GM19467 (cell line): ENCODE measurements at regions not wholly inside any gene's neighbourhood (a gene's known extent, or its start where the extent isn't known, plus 50 kb on each side); places are given as distances from the start of the nearest gene placed in this dataset.

Source experiments
- ATAC-seq: cut with Tn5 transposase; IDR thresholded peaks from one replicate; pipeline ENCODE4 v1.9.1; 2021; ENCODE audit warnings: mild to moderate bottlenecking, moderate library complexity; ENCODE audit not compliant: unreplicated experiment

DNA sequence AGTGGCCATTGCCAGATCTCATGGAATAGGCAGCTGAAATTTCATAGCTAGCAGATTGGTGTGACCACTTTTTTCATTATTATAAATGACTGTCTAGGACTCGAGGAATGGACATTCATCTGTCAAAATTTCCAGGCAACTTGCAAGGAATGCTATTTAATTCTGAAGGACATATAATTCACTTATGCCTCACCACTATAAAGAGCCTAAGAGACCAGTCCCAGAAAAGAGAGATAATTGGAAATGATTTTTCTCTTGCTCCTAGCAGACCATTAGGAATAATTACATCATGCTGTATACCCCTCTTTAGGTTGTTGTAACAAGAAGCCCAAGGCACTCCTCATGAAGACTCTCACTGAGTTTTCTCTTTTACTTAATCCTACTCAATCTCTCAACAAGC lies 557.4 kb upstream of the RAB6C start:
- ATAC-seq, result no peak

DNA sequence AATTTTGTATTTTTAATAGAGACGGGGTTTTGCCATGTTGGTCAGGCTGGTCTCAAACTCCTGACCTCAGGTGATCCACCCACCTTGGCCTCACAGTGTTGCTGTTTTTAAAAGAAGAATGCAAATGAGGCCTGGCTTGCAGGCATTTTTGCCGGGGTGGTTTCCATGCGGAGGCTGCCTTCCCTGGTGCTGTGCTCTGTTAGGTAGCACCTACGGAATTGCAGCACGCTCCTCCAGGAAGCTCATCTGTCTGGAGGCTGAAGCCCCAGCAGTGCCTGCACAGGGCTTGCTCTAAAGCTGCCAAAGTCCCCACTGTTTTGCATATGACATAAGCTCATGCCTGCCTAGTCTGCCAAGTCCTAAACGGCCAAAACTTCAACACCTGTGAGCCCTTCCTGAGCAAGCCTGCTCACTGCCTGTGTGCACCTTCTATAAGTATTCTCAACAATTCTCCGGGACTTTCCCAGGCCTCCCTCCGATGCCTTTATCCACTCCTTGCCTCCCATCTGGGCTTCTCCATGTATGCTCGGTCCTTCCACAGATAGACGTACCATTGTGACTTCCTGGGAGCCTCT lies 551.3 kb upstream of the RAB6C start:
- no peak for ATAC-seq

DNA sequence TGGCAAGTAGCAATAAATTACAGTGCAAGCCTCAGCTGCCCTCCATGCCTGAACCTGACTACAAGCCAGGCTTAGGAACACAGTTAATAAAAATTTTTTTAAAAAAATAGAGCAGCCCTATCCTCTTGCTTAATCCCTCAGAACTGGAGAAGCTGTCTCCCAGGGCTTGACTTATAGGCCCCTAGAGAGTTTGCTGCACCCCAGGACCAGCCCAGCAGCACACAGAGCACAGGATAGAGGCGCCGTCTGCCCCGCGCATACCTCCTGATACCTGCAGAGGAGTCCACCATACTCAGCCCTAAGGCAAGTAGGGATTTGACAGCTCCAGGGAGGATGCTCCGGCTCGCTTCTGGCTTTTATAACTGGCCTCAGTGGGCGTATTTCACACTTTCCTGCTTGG lies 548.6 kb upstream of the RAB6C start:
- ATAC-seq, result no peak

DNA sequence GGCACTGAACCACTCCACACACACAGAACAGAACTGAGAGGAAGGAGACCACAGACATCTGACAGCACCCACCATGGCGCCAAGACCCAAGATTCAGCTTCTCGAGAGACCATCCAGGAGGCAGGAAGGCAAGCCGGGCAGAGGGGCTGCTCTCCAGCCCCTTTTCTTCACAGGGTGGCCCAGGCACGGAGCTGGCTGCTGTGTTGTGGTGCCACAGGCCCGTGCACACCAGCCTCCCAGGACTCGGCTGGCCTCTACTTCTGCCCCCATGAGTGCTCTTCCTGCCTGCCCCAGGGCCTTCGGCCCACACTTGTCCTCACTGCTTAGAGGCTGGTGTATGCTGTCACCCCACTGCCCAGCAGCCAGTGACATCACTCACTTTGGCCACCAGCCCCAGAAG lies 547.6 kb upstream of the RAB6C start:
- no peak for ATAC-seq

DNA sequence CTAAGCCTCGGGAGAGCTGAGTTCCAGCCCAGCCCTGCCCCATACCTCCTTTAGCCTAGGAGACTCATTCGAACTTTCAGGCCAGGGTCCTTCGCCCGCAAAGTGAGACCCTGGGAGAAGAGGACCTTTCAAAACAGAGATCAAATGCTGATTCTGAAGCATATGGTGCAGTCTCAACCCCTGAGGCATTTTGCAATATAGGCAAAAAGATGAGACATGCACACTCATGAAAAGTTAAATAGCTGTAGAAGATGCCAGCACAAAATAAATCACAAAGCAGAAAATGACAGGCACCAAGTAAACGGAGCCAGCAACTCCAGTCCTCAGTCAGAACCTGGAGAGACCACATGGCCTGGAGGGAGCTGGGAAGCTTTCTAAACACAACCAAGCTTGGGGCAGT lies 542.7 kb upstream of the RAB6C start:
- no peak for ATAC-seq

DNA sequence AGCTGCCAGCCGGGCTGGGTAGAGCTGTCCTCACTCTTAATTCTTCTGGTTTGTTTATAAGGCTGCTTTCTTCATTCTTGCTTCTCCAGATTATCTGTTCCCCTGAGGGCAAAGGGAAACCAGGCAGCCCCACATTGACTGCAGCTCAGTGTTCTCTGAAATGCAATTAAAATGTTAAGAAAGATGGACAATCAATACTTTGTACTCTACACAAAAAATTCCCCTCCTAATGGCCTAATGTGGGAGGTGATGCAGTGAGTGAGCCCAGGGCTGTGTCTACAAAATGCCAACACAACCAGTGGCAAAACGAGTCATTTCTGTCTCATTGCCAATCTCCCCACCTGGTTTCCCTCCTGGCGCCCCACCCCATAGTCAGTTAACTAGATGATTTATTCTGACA lies 541.7 kb upstream of the RAB6C start:
- no peak for ATAC-seq

DNA sequence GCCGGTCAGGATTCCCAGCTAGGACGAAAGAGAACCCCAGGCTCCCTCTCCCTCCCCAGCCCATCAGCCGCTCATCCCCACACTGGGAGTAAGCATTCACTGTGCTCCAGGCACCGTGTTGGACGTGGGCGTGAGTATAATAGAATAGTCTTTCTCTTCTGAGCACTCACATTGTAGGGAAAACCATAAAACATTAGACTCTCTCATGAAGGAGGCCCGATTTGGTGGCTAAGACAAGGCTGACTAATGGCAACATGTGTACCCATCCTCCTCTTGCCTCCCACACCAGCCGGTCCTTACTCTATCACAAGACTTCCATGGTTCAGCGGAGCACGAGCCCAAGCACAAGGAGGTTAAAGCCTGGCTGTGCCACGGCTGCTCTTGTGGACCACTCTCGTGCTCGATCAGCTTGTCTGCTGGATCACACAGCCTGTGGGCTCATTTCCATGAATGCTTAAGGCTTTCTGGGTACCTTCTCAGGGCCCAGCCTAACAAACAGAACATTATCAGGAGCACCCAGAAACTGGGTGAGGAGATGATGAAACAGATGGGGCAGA lies 540.9 kb upstream of the RAB6C start:
- ATAC-seq, result no peak

DNA sequence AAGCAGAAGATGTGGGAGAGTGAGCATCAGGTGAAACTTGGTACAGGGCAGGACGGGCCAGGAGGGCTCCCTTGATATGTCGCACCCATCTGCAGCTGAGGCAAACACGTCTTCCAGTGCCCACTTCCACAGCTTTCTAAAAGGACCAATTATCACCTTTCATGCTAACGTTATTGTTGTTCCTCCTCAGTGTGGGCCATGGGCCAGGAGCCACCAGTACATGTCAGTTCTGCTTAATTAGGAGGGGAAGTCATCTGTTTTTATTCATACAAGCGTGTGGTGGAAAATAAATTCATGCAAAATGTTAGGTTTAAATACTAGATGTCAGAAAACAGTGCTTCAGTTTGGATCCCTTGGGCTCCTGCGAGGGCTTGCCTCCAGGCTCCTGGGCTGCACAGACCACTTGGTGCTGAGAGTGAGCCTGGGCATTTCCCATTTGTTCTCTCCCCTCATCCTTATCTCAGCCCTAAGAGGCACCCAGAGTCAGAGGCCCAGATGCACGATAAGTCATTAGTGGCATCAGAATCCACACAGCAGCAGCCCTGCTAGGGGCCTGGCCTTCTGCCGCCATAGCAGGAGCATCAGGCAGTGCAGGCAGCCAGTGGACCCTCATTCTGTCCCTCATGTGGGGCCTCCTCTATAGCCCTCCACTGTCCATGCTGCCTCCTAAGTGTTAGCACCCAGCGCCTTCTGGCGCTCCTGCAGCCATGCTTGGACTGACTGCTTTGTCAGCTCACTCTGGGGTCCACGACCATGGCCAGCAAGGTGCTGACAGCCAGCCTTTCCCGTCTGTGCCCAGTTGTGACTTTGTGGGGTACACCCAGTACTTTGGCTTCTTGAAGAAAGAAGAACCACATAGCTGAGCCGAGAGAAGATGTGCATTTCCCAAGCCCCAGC lies 539.8 kb upstream of the RAB6C start:
- ATAC-seq, result no peak

DNA sequence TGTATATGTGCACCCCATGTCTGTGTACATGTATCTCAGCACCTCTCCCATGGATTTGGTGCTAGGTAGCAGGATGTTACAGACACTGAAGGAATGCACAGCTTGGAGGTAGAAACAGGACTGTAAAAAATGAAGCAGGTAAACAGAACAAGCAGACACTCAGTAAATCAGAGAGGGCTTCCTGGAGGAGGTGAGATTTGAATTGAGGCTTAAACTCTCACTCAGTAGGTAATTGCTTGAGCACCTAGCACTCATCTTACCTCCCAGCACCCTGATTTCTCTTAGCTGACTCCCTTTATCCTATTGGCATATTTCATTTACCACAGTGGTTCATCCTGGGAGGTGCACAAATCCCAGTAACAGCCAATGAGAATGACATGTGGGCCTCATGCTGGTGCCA lies 537.9 kb upstream of the RAB6C start:
- no peak for ATAC-seq

DNA sequence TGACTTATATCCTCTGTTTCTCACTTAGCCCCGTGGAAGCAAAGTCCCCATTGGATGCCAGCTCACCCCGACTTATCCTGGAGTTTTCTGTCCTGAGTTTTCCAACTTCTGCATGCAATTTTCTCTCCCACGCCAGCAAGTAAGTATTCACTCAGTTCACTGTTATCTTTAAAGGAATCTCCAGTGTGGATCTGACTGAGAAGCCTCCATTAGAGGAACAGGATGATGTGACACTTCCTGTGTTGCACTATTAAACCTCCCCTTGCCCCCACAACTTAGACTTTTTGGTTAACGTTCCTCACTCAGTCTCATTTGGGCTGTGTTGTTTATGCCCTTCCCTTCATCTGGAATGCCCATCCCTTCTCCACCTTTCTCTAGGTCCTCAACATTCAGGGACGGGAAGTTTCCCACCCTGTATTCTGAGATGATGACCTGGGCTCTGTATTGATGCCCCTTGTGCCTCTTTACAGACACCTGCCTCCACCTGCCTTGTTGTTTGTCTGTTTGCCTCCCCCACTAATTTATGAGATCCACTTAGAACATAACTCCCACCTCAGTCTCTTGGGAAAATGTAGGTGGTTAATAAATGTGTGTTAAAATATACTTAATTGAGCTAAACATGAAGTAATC lies 536.1 kb upstream of the RAB6C start:
- ATAC-seq, result no peak

DNA sequence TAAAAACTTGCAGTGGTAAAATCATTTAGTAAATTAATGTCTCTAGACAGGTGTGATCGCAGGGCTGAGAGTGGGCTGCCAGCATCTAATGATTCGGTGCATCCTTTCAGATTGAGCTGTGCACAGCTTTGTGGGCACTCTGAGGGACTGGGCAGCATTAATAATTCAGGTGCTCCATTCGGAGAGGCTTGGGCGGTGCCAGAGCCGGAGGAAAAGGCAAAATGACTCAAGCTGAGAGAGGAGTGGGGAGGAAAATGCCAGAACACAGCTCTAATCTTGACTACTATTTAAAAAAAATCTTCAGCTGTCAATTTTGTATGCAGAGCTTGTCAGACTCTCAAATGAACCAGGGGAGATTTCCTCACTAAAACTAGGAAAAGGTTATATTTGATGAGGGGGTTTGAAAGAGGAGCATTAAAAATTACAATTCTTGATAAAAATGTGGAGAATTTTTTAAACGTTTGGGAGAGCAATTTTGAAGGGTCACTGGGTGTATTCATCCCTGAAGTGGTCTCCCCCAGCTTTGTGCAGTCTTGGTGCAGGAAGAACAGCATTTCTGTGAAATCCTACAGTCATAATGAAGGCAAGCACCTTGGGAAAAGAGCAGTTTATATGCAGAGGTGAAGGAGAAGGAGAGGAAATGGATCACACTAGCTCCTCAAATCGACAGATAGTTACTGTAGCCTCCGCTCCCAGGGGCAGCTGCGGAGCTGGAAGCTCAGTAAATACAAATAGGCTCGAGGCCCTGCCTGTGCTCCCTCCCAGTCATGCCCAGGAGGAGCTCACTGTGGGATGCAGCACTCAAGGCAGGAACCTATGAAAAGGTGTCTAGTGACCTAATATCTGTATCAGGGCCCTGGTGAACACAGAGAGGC lies 535.4 kb upstream of the RAB6C start:
- no peak for ATAC-seq

DNA sequence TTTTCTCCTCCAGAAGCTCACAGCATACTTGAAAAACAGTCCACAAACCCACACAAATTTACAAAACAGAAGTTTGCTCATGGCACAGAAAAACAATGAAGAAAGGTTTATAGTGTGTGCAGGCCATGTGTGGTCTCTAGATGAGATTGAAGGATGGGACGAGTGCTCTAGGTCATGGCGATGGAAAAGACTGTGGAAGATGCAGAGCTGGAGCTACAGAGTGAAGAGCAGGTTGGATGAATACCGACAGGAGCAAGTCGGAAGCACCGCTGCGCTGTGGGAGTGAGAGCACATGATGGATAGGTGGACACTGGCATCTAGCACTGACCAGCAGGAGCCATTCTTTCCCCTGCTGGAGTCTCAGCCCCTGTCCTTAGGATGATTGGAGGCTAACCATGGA lies 534.7 kb upstream of the RAB6C start:
- no peak for ATAC-seq

DNA sequence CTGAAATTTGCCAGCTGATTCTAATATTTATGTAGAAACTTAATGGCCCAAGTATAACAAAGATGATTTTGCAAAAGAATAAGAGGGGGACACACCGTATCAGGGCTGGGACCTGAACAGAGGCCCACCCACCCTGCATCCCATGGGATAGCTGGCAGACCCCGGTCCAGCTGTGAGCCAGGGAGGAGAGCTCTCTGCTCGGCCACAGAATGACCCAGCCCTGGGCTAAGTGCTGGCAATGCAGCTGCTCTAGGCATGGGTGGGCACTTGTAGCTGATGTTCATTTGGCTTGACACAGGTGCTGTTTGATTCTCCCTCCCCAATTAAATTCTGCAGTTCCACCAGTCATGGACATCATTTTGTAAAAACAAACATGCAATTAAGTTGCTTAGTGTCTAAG lies 522.8 kb upstream of the RAB6C start:
- no peak for ATAC-seq

DNA sequence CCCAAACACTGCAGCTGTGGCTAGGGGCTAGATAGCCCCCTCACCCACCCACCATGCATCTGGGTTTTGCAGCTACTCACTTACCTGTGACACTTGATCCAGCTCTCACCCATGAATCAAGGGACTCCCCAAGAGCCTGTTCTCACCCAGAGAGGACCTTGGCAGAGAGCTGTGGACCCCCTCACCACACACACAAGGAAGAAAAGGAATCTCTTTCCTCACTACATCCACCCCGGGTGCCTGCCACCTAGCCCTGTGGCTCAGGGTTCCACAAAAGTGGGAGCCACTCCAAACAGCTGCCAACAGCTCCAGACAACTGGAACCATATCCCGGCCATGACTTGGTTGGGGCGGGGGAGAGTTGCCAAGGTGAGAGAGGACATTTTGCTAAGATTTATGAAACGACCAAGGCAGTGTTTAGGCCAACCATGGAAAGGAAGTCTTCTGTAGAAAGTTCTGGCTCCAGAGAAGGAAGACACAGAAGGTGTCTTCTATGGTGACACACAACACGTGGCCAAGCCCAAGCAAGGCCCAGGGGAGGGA lies 522.1 kb upstream of the RAB6C start:
- no peak for ATAC-seq

DNA sequence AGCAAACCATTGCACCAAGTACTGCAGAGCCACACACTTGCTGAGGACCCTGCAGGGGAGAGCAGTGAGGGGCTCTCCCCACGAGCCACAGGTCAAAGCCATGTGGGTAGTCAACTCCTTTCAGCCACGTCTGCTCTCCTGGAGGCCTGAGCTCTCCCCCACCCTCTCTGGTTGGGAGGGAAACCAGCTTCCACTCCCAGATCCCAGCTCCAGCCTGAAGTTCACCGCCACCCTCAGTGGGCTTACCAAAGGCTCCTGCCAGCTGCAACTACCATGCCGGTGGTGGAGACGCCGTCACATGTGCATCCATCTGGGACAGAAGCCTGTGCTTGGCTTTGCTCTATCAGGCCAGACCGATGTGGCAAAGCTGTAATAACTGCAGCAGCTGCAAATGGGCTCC lies 521.5 kb upstream of the RAB6C start:
- no peak for ATAC-seq

DNA sequence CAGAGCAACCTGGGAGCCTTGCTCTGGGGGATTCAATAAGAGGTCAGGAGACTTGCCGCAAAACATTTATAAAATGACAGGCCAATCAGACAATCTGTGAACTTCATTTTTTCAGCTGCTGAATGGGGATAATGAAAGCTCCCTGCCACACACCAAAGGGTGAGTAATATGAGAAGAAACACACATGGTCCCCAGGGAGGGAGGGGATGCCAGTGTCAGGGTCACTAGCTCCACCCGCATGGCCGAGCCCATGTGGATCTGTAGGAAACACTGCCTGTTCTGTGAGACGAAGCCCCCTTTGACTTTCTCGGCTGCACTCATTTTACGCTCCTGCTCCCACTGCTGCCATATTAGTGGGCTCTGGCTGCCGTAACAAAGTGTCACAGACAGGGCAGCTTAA lies 521.0 kb upstream of the RAB6C start:
- ATAC-seq, result no peak

DNA sequence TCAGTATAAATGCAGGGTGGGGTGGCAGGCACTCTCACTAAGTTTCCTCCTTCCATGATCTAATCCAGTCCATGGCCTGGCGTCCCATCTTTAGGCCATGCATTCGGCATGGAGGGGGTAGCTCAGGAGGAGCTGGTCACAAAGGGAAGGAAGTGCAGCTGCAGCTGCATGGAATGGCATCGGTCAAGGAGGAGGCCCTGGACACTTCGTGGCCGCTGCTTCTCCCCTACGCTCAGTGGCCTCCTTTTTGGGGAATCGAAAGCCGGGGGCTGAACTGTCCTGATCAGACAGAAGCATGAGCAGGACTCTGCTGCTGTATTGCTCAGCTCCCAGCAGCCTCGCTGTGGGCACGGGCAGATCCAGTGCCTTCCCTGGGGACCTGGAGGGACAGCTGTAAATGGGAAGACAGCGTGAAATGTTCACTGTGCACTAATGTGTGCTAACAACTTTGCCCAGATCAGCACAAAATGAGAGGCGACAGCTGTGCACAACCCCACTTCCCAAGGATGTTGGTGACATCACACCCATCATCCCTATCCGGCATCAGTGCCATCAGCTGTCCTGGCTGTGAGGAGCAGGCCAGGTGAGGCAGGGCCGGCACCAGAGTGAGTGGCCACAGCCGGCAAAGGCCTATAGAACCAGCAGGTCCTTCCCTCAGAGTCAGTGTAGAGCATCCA lies 520.1 kb upstream of the RAB6C start:
- no peak for ATAC-seq

DNA sequence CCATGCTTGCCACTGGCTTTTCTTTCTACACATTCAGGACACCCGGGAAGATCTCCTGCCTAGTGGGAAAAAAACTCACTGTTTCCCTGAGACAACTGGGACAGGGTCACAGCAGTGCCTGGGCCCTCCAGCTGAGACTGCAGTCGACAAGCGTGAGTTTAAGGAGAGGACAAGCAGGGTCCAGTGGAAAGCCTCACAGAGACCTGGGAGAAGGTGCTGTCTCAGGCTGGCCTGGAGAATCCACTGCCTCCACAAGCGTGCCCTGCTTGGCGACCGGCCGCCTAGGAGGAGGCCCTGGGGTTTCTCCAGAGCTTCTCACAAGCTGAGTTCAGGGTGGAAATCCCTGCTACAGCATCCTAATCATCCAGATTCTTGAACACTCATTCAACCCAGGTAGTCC lies 519.6 kb upstream of the RAB6C start:
- ATAC-seq, result no peak

DNA sequence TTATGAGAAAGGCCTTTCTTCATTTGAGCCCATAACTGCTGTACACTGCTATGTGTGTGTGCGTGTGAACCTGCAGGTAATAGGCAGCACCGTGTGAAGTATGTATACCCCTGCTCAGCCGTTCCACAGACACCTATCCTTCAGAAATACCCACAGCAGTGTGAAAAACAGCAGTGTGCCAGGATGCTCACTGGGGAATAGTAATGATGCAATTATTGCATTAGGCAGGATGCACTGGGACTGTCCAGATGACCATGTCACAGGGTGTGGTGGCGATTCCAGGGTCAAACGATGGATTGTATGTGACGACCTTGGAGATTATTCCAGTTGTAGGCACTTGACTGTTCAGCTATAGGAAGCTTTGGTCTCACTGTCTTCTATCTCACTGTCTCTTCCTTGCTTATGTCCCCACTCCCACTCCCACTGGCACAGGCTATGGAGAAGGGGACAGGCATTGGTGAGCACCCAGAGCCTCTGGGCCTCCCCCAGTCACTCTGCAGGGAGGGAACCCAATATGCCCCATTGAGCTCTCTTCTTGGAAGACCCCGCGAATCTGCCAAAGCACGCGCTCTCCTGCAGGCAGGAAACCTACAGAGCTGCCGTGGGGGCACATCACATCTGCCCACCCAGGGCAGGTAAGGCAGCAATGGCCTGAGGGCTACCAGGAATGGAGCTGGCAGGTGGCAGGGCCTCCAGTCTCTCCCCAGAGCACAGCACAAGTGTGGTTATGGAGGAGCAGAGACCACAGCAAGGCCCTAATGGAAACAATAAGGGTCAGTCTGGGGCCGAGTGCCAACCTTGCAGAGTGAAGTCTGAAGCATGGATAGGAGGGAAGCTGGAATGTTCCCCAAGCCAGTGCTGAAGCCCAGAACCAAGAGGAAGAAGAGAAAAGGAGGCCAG lies 518.9 kb upstream of the RAB6C start:
- ATAC-seq, result no peak
